NCI-H510A (cell line): ENCODE measurements at regions not wholly inside any gene's neighbourhood (a gene's known extent, or its start where the extent isn't known, plus 50 kb on each side); places are given as distances from the start of the nearest gene placed in this dataset.
"Not testable (repeated sequence)": the region's sequence is repeated elsewhere in the genome, so short reads cannot be mapped to it uniquely, and the experiment has no call there.

Source experiments
- DNase-seq: peaks from one replicate; lab custom pipeline; 2025; lab: John Stamatoyannopoulos, UW

GRCh38 chr11:126149759-126150625 is 61.5 kb downstream of the RPUSD4 start:
- peak; percentile 47 for DNase-seq

DNA sequence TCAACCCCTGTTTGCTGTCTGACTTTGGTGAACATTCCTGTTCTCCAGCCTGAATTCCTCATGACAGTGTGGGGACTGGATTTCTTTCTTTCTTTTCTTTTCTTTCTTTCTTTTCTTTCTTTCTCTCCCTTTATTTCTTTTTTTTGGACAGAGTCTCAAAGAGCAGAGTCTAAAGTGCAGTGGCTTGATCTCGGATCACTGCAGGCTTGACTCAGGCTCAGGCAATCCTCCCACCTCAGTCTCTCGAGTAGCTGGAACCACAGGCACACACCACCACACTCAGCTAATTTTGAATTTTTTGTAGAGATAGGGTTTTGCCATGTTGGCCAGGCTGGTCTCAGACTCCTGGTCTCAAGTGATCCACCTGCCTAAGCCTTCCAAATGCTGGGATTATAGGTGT is 63.1 kb downstream of the RPUSD4 start:
- no peak for DNase-seq

GRCh38 chr11:126147208-126148111 is 64.0 kb downstream of the RPUSD4 start:
- no peak for DNase-seq

GRCh38 chr11:126146454-126147192 is 64.8 kb downstream of the RPUSD4 start:
- peak; percentile 96 for DNase-seq

GRCh38 chr11:126145954-126146353 is 65.5 kb downstream of the RPUSD4 start:
- DNase-seq = no peak

GRCh38 chr11:126143491-126143890 is 68.0 kb downstream of the RPUSD4 start:
- not testable (repeated sequence) for DNase-seq

DNA sequence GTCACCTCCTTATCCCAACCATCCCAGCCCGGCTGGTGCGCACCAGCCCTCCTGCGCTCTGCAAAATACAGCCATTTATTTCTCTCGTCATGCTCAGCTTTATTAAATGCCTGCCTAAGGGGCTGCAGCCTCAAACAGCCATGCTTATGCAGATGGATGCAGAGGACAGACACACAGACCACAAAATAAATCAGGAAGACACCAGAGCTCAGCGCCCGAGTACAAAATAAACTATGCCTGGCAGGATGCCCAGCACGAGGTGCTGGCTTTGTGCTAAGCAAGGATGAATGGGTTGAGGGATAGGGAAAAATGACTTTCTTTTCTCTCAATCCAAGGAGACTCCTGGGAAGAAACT is 70.5 kb downstream of the RPUSD4 start:
- peak; percentile 54 for DNase-seq

GRCh38 chr11:126140201-126140925 is 71.1 kb downstream of the RPUSD4 start:
- DNase-seq = no peak

GRCh38 chr11:126139111-126140091 is 72.0 kb downstream of the RPUSD4 start:
- no peak for DNase-seq

GRCh38 chr11:126138636-126139035 is 72.8 kb downstream of the RPUSD4 start:
- DNase-seq = no peak

- no peak for DNase-seq
These were observed 74.3 kb downstream of the RPUSD4 start for GRCh38 chr11:126137136-126137535.

- DNase-seq = no peak
These were observed 73.8 kb upstream of the CDON start for GRCh38 chr11:126136507-126136906.

DNA sequence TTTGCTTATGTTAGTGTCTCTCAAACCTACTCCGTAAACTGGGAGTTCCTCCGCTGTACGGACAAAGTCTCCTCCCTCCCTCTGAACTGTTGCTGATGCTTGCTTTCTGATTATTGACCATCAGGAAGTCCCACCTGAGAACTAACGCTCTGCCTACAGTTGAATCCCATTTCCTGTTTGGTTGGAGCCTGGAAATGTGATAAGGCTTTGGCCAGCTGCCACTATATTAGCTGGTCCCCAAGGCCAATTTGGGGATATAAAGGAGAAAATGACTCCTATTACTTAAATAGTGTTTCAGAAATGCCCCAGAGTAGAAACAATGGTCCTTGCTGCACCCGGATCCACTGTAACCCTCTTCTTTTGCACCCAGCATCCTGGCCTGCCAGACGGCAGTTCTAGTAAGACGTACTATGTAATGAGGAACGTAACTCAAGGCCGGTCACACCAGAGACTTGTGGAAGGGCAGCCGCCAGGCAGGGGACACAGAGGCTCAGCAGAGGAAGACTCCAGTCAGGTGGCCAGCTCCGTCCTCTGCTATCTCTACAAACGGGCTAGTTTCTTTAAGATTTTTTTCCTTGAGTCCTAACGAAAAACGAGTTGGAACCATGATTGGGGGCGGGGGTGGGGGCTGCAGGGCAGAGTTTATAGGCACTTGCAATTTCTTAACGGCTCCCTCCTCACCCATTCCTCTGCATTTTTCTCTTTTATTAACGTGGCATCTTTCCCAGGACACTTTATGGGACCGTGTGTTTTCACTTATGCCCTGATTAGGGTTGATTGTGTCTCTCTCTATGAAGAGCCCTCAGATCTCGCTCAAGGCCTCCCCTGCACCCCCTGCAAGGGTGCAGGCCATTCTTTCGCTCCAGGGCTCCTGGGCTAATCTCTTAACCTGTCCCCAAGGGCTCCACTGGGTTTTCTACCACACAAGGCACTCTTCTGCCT is 72.8 kb upstream of the CDON start:
- DNase-seq = no peak

GRCh38 chr11:126134461-126135155 is 71.9 kb upstream of the CDON start:
- no peak for DNase-seq

GRCh38 chr11:126133901-126134300 is 71.2 kb upstream of the CDON start:
- DNase-seq = no peak

GRCh38 chr11:126132319-126132718 is 69.7 kb upstream of the CDON start:
- DNase-seq = no peak

- DNase-seq = not testable (repeated sequence)
These were observed 68.1 kb upstream of the CDON start for GRCh38 chr11:126130781-126131180.
